Smooth muscle cell (in vitro differentiated cells): ENCODE measurements at regions not wholly inside any gene's neighbourhood (a gene's known extent, or its start where the extent isn't known, plus 50 kb on each side); places are given as distances from the start of the nearest gene placed in this dataset.

ENCODE experiments used
- DNase-seq: peaks from one replicate; lab custom pipeline; 2025; ENCODE audit not compliant: unreplicated experiment; lab: John Stamatoyannopoulos, UW
- H2AFZ ChIP-seq: fragments of 200-600 bp; sonication (generic); 2 replicates; pipeline ENCODE4 v1.6.0; 2016; ENCODE audit warnings: antibody characterized with exemption, low read depth, mild to moderate bottlenecking
- H3F3A ChIP-seq: fragments of 200-600 bp; sonication (generic); 2 replicates; pipeline ENCODE4 v1.6.0; 2017; ENCODE audit warnings: antibody characterized with exemption, low read depth
- H3K27ac ChIP-seq: fragments of 200-600 bp; sonication (generic); 2 replicates; pipeline ENCODE4 v1.5.1; 2016; ENCODE audit warnings: low read depth, mild to moderate bottlenecking
- H3K27me3 ChIP-seq: fragments of 200-600 bp; sonication (generic); 2 replicates; pipeline ENCODE4 v1.6.1; 2016; ENCODE audit warnings: low read depth, mild to moderate bottlenecking
- H3K36me3 ChIP-seq: fragments of 200-600 bp; sonication (generic); 2 replicates; pipeline ENCODE4 v1.5.1; 2016; ENCODE audit warnings: low read depth
- H3K4me1 ChIP-seq: fragments of 200-600 bp; sonication (generic); 2 replicates; pipeline ENCODE4 v1.5.1; 2016; ENCODE audit warnings: low read depth
- H3K4me2 ChIP-seq: fragments of 200-600 bp; sonication (generic); 2 replicates; pipeline ENCODE4 v1.6.0; 2016; ENCODE audit warnings: mild to moderate bottlenecking
- H3K4me3 ChIP-seq: fragments of 200-600 bp; sonication (generic); 2 replicates; pipeline ENCODE4 v1.5.1; 2016; ENCODE audit warnings: mild to moderate bottlenecking
- H3K79me2 ChIP-seq: fragments of 200-600 bp; sonication (generic); 2 replicates; pipeline ENCODE4 v1.6.0; 2016; ENCODE audit warnings: low read depth, mild to moderate bottlenecking
- H3K9ac ChIP-seq: fragments of 200-600 bp; sonication (generic); 2 replicates; pipeline ENCODE4 v1.6.0; 2016; ENCODE audit warnings: low read depth
- H3K9me3 ChIP-seq: fragments of 200-600 bp; sonication (generic); replicated peaks from 2 replicates; pipeline ENCODE4 v1.5.1; 2016; ENCODE audit warnings: low read depth
- H4K20me1 ChIP-seq: fragments of 200-600 bp; sonication (generic); 2 replicates; pipeline ENCODE4 v1.6.0; 2016; ENCODE audit warnings: low read depth
- WGBS: methylation state at CpG from one replicate; pipeline ENCODE4 v1.1.7; 2016; ENCODE audit warnings: low lambda C conversion rate; 5-methylcytosine and 5-hydroxymethylcytosine counted together
- TF ChIP-seq, protein P1 (sequence below): fragments of 200-600 bp; sonication (generic); IDR thresholded peaks from 2 replicates; pipeline ENCODE4 v1.5.1; 2017; ENCODE audit warnings: borderline replicate concordance, mild to moderate bottlenecking, antibody characterized with exemption; ENCODE audit not compliant: insufficient read depth, poor library complexity, severe bottlenecking

DNA sequence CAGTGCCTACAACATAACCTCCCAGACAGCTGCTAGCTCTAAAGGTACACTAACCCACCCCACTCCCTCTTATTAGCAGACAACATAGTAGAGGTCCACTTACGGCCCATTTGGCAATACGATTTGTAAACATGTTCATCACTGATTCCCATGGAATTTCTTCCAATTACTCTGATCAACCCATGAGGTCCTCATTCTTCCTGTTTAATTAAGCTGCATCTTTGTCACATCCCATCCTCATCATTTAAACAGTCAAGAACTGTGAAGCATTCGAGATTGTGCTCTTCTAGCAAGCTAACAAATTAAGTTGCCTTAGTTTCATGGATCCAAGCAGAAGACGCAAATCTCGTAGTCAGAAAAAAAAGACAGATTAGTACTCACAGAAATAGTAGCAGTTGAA lies 622.2 kb upstream of the VSTM2A start:
- H3K36me3 ChIP-seq, result no peaks in the 10 kb centered on the region
- H3K79me2 ChIP-seq, result no peaks in the 10 kb centered on the region
- no peak overlapping the region for H3K4me2 ChIP-seq
- no peaks in the 10 kb centered on the region for H4K20me1 ChIP-seq
- no peaks in the 10 kb centered on the region for H3K4me1 ChIP-seq
- H3K4me3 ChIP-seq, result no peak overlapping the region
- no peak overlapping the region for H2AFZ ChIP-seq
- H3K27me3 ChIP-seq, result no peaks in the 10 kb centered on the region
- TF ChIP-seq, protein P1, sequence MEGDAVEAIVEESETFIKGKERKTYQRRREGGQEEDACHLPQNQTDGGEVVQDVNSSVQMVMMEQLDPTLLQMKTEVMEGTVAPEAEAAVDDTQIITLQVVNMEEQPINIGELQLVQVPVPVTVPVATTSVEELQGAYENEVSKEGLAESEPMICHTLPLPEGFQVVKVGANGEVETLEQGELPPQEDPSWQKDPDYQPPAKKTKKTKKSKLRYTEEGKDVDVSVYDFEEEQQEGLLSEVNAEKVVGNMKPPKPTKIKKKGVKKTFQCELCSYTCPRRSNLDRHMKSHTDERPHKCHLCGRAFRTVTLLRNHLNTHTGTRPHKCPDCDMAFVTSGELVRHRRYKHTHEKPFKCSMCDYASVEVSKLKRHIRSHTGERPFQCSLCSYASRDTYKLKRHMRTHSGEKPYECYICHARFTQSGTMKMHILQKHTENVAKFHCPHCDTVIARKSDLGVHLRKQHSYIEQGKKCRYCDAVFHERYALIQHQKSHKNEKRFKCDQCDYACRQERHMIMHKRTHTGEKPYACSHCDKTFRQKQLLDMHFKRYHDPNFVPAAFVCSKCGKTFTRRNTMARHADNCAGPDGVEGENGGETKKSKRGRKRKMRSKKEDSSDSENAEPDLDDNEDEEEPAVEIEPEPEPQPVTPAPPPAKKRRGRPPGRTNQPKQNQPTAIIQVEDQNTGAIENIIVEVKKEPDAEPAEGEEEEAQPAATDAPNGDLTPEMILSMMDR, result no peak
- H3K27ac ChIP-seq, result no peak overlapping the region
- H3F3A ChIP-seq, result no peaks in the 10 kb centered on the region
- WGBS, result 91% methylated on average over 5 of the region's 5 CpGs
- H3K9me3 ChIP-seq, result no peaks in the 10 kb centered on the region
- no peak for DNase-seq
- no peak overlapping the region for H3K9ac ChIP-seq

DNA sequence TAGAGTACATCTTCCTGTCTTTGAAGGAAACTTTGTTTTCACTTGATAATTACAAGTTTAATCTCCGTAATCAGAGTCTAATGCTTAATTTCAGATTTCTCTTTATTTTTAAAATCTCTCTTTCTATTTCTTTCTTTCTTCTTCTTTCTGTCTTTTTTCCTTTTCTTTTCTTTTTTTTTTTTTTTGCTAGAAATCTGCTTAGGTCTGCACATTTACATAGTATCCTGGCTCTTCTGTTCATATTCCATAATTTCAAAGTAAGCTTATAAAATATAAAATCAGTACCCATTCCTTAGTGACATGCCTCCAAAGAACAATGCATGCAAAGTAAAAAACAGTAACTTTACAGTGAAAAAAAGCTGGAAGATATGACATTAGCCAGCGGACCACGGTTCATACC lies 601.7 kb upstream of the VSTM2A start:
- no peak overlapping the region for H2AFZ ChIP-seq
- no peak for DNase-seq
- H3K79me2 ChIP-seq, result no peaks in the 10 kb centered on the region
- no peaks in the 10 kb centered on the region for H3F3A ChIP-seq
- TF ChIP-seq, protein P1, result no peak
- no peak overlapping the region for H3K9ac ChIP-seq
- no peaks in the 10 kb centered on the region for H3K36me3 ChIP-seq
- no peaks in the 10 kb centered on the region for H3K27me3 ChIP-seq
- H3K4me3 ChIP-seq, result no peak overlapping the region
- no peaks in the 10 kb centered on the region for H4K20me1 ChIP-seq
- 96% methylated on average over 3 of the region's 3 CpGs for WGBS
- no peaks in the 10 kb centered on the region for H3K4me1 ChIP-seq
- H3K27ac ChIP-seq, result no peak overlapping the region
- no peaks in the 10 kb centered on the region for H3K9me3 ChIP-seq
- no peak overlapping the region for H3K4me2 ChIP-seq

DNA sequence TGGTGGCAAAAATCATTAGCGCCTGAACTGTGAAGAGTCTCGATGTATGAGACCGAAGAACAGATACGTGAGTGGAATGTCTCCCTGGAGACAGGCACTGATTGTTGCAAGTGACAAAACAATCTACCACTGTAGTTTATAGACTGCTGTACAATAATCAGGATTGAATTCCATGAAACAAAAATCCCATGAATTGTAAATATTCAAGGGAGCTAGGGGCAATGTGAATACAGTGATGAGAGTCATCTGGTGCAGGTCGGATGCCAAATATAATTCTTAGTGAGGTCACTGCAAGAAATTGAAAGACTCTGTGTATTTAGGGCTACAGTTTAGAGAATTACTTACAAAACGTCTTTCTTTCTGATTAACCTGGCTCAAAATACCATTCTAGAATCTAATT lies 594.4 kb upstream of the VSTM2A start:
- Histone ChIP-seq H3K27me3 (no peaks in the 10 kb centered on the region), H4K20me1 (no peaks in the 10 kb centered on the region), H3K4me2 (no peak overlapping the region), H3K27ac (no peak overlapping the region), H2AFZ (no peak overlapping the region), H3F3A (no peaks in the 10 kb centered on the region), H3K4me1 (no peaks in the 10 kb centered on the region), H3K9me3 (no peaks in the 10 kb centered on the region), H3K9ac (no peak overlapping the region), H3K79me2 (no peaks in the 10 kb centered on the region), H3K36me3 (no peaks in the 10 kb centered on the region), H3K4me3 (no peak overlapping the region)
- 92% methylated on average over 6 of the region's 6 CpGs for WGBS
- DNase-seq, result no peak
- TF ChIP-seq, protein P1, result no peak

DNA sequence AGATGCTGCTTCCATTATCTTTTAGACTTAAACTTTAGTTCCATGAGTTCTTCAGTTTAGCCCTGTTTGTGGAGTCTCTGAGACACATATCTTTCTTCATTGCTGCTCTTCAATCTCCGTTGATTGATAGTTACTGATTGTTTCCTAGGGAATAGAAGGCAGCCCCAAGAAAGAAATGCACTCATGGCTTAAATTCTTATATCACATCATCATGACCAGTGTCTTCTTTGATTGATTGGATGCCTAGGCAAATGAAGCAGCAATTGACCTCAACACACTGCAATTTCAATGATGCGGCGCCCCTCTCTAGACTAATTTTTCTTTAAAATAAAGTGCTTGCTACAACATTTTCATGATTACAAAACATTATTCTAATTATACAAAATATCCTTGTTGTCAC lies 576.5 kb upstream of the VSTM2A start:
- DNase-seq, result no peak

More for the DNA sequence above, 576.5 kb upstream of the VSTM2A start:
- no peaks in the 10 kb centered on the region for H3K9me3 ChIP-seq
- H3K79me2 ChIP-seq, result no peaks in the 10 kb centered on the region
- H3K36me3 ChIP-seq, result no peaks in the 10 kb centered on the region
- H3K27ac ChIP-seq, result no peak overlapping the region
- 98% methylated on average over 3 of the region's 3 CpGs for WGBS
- H3K27me3 ChIP-seq, result no peaks in the 10 kb centered on the region
- no peaks in the 10 kb centered on the region for H3K4me1 ChIP-seq
- no peak overlapping the region for H3K4me3 ChIP-seq
- no peaks in the 10 kb centered on the region for H3F3A ChIP-seq
- no peak overlapping the region for H3K9ac ChIP-seq
- no peak overlapping the region for H3K4me2 ChIP-seq
- TF ChIP-seq, protein P1, result no peak
- no peak overlapping the region for H2AFZ ChIP-seq
- H4K20me1 ChIP-seq, result no peaks in the 10 kb centered on the region
